ENCODE measurements at regions not wholly inside any gene's neighbourhood (a gene's known extent, or its start where the extent isn't known, plus 50 kb on each side); places are given as distances from the start of the nearest gene placed in this dataset.

GRCh38 chr13:106299621-106300020 is 235.8 kb downstream of the EFNB2 start:
- intact Hi-C loops (cut with DNase I; ENCODE audit: low total_unique reads) = no loop called here
- TF ChIP-seq, protein P1, sequence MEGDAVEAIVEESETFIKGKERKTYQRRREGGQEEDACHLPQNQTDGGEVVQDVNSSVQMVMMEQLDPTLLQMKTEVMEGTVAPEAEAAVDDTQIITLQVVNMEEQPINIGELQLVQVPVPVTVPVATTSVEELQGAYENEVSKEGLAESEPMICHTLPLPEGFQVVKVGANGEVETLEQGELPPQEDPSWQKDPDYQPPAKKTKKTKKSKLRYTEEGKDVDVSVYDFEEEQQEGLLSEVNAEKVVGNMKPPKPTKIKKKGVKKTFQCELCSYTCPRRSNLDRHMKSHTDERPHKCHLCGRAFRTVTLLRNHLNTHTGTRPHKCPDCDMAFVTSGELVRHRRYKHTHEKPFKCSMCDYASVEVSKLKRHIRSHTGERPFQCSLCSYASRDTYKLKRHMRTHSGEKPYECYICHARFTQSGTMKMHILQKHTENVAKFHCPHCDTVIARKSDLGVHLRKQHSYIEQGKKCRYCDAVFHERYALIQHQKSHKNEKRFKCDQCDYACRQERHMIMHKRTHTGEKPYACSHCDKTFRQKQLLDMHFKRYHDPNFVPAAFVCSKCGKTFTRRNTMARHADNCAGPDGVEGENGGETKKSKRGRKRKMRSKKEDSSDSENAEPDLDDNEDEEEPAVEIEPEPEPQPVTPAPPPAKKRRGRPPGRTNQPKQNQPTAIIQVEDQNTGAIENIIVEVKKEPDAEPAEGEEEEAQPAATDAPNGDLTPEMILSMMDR (IDR thresholded peaks at IDR 0.05) = no peak

GRCh38 chr13:106297283-106297682 is 238.2 kb downstream of the EFNB2 start:
- no peak overlapping the region for H3K27ac ChIP-seq
- H3K4me3 ChIP-seq = no peak overlapping the region
- no peak for DNase-seq
- intact Hi-C loops (cut with DNase I; ENCODE audit: low total_unique reads) = no loop called here
- H3K4me1 ChIP-seq = no peaks in the 10 kb centered on the region
- no peaks in the 10 kb centered on the region for H3K9me3 ChIP-seq
- H3K36me3 ChIP-seq = no peaks in the 10 kb centered on the region
- H3K27me3 ChIP-seq = no peaks in the 10 kb centered on the region
- TF ChIP-seq, protein P1 (IDR thresholded peaks at IDR 0.05) = no peak

More at GRCh38 chr13:106299621-106300020, 235.8 kb downstream of the EFNB2 start:
- H3K9me3 ChIP-seq = peaks cover 0 to 5% (median 0%) of the 10 kb centered on the region in 3 donors
- H3K27ac ChIP-seq = no peak overlapping the region
- H3K4me3 ChIP-seq = no peak overlapping the region
- H3K27me3 ChIP-seq = no peaks in the 10 kb centered on the region
- no peaks in the 10 kb centered on the region for H3K4me1 ChIP-seq
- no peaks in the 10 kb centered on the region for H3K36me3 ChIP-seq
- no peak for DNase-seq

GRCh38 chr13:106296723-106297122 is 238.7 kb downstream of the EFNB2 start:
- TF ChIP-seq, protein P1 (IDR thresholded peaks at IDR 0.05) = no peak
- H3K9me3 ChIP-seq = no peaks in the 10 kb centered on the region
- intact Hi-C loops (cut with DNase I; ENCODE audit: low total_unique reads) = no loop called here
- no peak overlapping the region for H3K27ac ChIP-seq
- H3K4me1 ChIP-seq = no peaks in the 10 kb centered on the region
- no peaks in the 10 kb centered on the region for H3K36me3 ChIP-seq
- no peaks in the 10 kb centered on the region for H3K27me3 ChIP-seq
- no peak for DNase-seq
- no peak overlapping the region for H3K4me3 ChIP-seq

DNA sequence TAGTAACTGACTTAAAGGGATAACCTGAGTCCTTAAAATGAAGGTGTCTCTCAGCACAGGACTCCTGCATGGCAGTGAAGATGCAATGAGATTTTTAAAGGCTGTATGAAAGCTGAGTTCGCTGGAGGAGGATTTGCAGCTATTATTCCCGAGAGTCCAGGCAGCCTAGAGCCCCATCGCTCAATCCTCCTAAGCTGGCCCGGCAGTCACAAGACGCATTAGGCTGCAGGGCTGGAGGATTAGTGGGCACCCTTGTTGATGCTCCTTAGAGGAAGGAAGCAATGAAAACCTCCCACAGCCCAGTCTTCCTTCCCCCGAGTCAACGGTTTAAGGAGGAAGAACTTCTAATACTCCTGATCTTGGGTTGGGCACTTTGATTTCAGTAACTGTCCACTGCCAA is 239.5 kb downstream of the EFNB2 start:
- TF ChIP-seq, protein P1 (IDR thresholded peaks at IDR 0.05) = no peak
- no peak overlapping the region for H3K4me3 ChIP-seq
- no peaks in the 10 kb centered on the region for H3K36me3 ChIP-seq
- H3K27me3 ChIP-seq = no peaks in the 10 kb centered on the region
- no peak overlapping the region for H3K27ac ChIP-seq
- no peak for DNase-seq
- no peaks in the 10 kb centered on the region for H3K4me1 ChIP-seq
- no peaks in the 10 kb centered on the region for H3K9me3 ChIP-seq
- intact Hi-C loops (cut with DNase I; ENCODE audit: low total_unique reads) = no loop called here

- Histone ChIP-seq H3K27me3 (peaks cover 0 to 5% of the 10 kb centered on the region in 2 donors), H3K36me3 (no peaks in the 10 kb centered on the region), H3K27ac (no peak overlapping the region), H3K4me3 (no peak overlapping the region), H3K9me3 (no peaks in the 10 kb centered on the region), H3K4me1 (no peaks in the 10 kb centered on the region)
- TF ChIP-seq, protein P1 (IDR thresholded peaks at IDR 0.05) = no peak
- intact Hi-C loops (cut with DNase I; ENCODE audit: low total_unique reads) = no loop called here
- no peak for DNase-seq
These were observed 244.5 kb downstream of the EFNB2 start for GRCh38 chr13:106291006-106291405.

- Histone ChIP-seq H3K27me3 (peaks cover 0 to 5% of the 10 kb centered on the region in 2 donors), H3K27ac (no peak overlapping the region), H3K36me3 (no peaks in the 10 kb centered on the region), H3K4me3 (no peak overlapping the region), H3K4me1 (no peaks in the 10 kb centered on the region), H3K9me3 (no peaks in the 10 kb centered on the region)
- intact Hi-C loops (cut with DNase I; ENCODE audit: low total_unique reads) = no loop called here
- no peak for DNase-seq
- TF ChIP-seq, protein P1 (IDR thresholded peaks at IDR 0.05) = no peak
These were observed 248.1 kb downstream of the EFNB2 start for GRCh38 chr13:106287351-106287750.
